ENCODE measurements at regions not wholly inside any gene's neighbourhood (a gene's known extent, or its start where the extent isn't known, plus 50 kb on each side); places are given as distances from the start of the nearest gene placed in this dataset.

- no peaks in the 10 kb centered on the region for H3K4me1 ChIP-seq (ENCODE audit: control insufficient read depth, insufficient read depth, low read length, unreplicated experiment)
- no peaks in the 10 kb centered on the region for H3K27me3 ChIP-seq (ENCODE audit: insufficient read depth, low read length)
- H3K4me3 ChIP-seq (ENCODE audit: low read depth, low read length), result no peak overlapping the region
- H3K27ac ChIP-seq (ENCODE audit: low read depth, low read length), result no peak overlapping the region
- H2AFZ ChIP-seq (ENCODE audit: low read length, unreplicated experiment), result no peak overlapping the region
- H3K79me2 ChIP-seq (ENCODE audit: control insufficient read depth, insufficient read depth, low read length, unreplicated experiment), result no peaks in the 10 kb centered on the region
- no peaks in the 10 kb centered on the region for H3K36me3 ChIP-seq (ENCODE audit: insufficient read depth, low read length)
Observed at GRCh38 chr20:57034001-57034400, 232.4 kb downstream of the BMP7 start.

DNA sequence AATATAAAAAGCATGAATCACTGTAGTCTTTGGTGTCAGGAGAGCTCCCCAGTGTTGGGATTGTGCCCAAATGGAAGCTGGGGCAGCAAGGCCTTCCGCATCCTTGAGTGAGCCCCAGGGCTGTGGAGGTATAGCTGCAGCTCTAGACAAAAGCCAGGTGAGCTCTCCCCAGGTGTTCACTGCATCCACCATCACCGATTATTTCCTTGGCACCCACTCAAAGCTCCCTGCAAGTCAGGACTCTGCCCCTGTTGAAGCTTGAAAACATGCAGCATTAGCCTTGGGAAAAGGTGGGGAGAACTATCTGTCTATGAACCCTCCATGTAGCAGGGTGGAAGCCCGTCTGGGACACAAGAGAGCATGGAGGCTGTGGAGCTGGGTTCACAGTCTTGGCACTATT, 228.8 kb downstream of the BMP7 start:
- H3K4me3 ChIP-seq (ENCODE audit: low read depth, low read length), result no peak overlapping the region
- no peaks in the 10 kb centered on the region for H3K27me3 ChIP-seq (ENCODE audit: insufficient read depth, low read length)
- H2AFZ ChIP-seq (ENCODE audit: low read length, unreplicated experiment), result no peak overlapping the region

GRCh38 chr20:57038608-57039440, 227.6 kb downstream of the BMP7 start:
- H3K79me2 ChIP-seq (ENCODE audit: control insufficient read depth, insufficient read depth, low read length, unreplicated experiment), result no peaks in the 10 kb centered on the region
- no peak overlapping the region for H3K4me3 ChIP-seq (ENCODE audit: low read depth, low read length)

More for the DNA sequence above, 228.8 kb downstream of the BMP7 start:
- no peaks in the 10 kb centered on the region for H3K79me2 ChIP-seq (ENCODE audit: control insufficient read depth, insufficient read depth, low read length, unreplicated experiment)
- no peak overlapping the region for H3K27ac ChIP-seq (ENCODE audit: low read depth, low read length)
- H3K4me1 ChIP-seq (ENCODE audit: control insufficient read depth, insufficient read depth, low read length, unreplicated experiment), result no peaks in the 10 kb centered on the region
- no peaks in the 10 kb centered on the region for H3K36me3 ChIP-seq (ENCODE audit: insufficient read depth, low read length)

GRCh38 chr20:57040466-57040865, 226.0 kb downstream of the BMP7 start:
- Histone ChIP-seq H3K27ac (ENCODE audit: low read depth, low read length) (no peak overlapping the region), H2AFZ (ENCODE audit: low read length, unreplicated experiment) (no peak overlapping the region), H3K79me2 (ENCODE audit: control insufficient read depth, insufficient read depth, low read length, unreplicated experiment) (no peaks in the 10 kb centered on the region), H3K4me1 (ENCODE audit: control insufficient read depth, insufficient read depth, low read length, unreplicated experiment) (no peaks in the 10 kb centered on the region), H3K36me3 (ENCODE audit: insufficient read depth, low read length) (no peaks in the 10 kb centered on the region), H3K27me3 (ENCODE audit: insufficient read depth, low read length) (no peaks in the 10 kb centered on the region; the same call in 1 of the 2 replicates), H3K4me3 (ENCODE audit: low read depth, low read length) (no peak overlapping the region)

More at GRCh38 chr20:57038608-57039440, 227.6 kb downstream of the BMP7 start:
- H3K4me1 ChIP-seq (ENCODE audit: control insufficient read depth, insufficient read depth, low read length, unreplicated experiment), result no peaks in the 10 kb centered on the region
- H3K27ac ChIP-seq (ENCODE audit: low read depth, low read length), result no peak overlapping the region
- no peak overlapping the region for H2AFZ ChIP-seq (ENCODE audit: low read length, unreplicated experiment)
- H3K27me3 ChIP-seq (ENCODE audit: insufficient read depth, low read length), result no peaks in the 10 kb centered on the region; the same call in 1 of the 2 replicates
- no peaks in the 10 kb centered on the region for H3K36me3 ChIP-seq (ENCODE audit: insufficient read depth, low read length)

GRCh38 chr20:57040924-57041323, 225.5 kb downstream of the BMP7 start:
- Histone ChIP-seq H2AFZ (ENCODE audit: low read length, unreplicated experiment) (no peak overlapping the region), H3K36me3 (ENCODE audit: insufficient read depth, low read length) (no peaks in the 10 kb centered on the region), H3K4me1 (ENCODE audit: control insufficient read depth, insufficient read depth, low read length, unreplicated experiment) (no peaks in the 10 kb centered on the region), H3K79me2 (ENCODE audit: control insufficient read depth, insufficient read depth, low read length, unreplicated experiment) (no peaks in the 10 kb centered on the region), H3K4me3 (ENCODE audit: low read depth, low read length) (no peak overlapping the region), H3K27ac (ENCODE audit: low read depth, low read length) (no peak overlapping the region), H3K27me3 (ENCODE audit: insufficient read depth, low read length) (no peaks in the 10 kb centered on the region; the same call in 1 of the 2 replicates)

DNA sequence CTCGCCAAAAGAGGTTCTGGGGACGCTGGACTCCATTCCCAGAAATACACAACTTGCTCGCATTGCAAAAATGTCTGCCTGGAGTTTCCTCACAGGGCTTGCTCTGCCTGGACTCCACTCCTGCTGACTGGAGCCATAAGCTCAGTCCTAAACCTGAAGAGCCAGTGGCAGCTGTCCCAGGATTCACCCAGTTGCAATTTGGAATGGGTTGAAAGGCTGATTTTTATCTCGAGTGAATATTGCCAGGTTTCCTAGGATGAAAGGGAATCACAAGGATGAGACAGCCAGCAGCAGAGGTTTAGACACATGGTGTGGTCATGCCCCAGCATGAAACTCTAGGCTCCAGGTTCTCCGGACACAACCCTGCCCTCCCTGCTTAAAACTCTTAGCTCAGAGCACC, 223.3 kb downstream of the BMP7 start:
- no peak overlapping the region for H3K4me3 ChIP-seq (ENCODE audit: low read depth, low read length)
- H3K36me3 ChIP-seq (ENCODE audit: insufficient read depth, low read length), result no peaks in the 10 kb centered on the region
- no peaks in the 10 kb centered on the region for H3K79me2 ChIP-seq (ENCODE audit: control insufficient read depth, insufficient read depth, low read length, unreplicated experiment)
- no peak overlapping the region for H3K27ac ChIP-seq (ENCODE audit: low read depth, low read length)
- H3K4me1 ChIP-seq (ENCODE audit: control insufficient read depth, insufficient read depth, low read length, unreplicated experiment), result no peaks in the 10 kb centered on the region
- H3K27me3 ChIP-seq (ENCODE audit: insufficient read depth, low read length), result no peaks in the 10 kb centered on the region; the same call in 1 of the 2 replicates
- no peak overlapping the region for H2AFZ ChIP-seq (ENCODE audit: low read length, unreplicated experiment)

GRCh38 chr20:57043669-57044268, 222.7 kb downstream of the BMP7 start:
- H3K27ac ChIP-seq (ENCODE audit: low read depth, low read length), result no peak overlapping the region
- no peaks in the 10 kb centered on the region for H3K36me3 ChIP-seq (ENCODE audit: insufficient read depth, low read length)
- H3K4me3 ChIP-seq (ENCODE audit: low read depth, low read length), result no peak overlapping the region
- H3K79me2 ChIP-seq (ENCODE audit: control insufficient read depth, insufficient read depth, low read length, unreplicated experiment), result no peaks in the 10 kb centered on the region
- H2AFZ ChIP-seq (ENCODE audit: low read length, unreplicated experiment), result no peak overlapping the region
- H3K27me3 ChIP-seq (ENCODE audit: insufficient read depth, low read length), result no peaks in the 10 kb centered on the region; the same call in 1 of the 2 replicates
- no peaks in the 10 kb centered on the region for H3K4me1 ChIP-seq (ENCODE audit: control insufficient read depth, insufficient read depth, low read length, unreplicated experiment)

DNA sequence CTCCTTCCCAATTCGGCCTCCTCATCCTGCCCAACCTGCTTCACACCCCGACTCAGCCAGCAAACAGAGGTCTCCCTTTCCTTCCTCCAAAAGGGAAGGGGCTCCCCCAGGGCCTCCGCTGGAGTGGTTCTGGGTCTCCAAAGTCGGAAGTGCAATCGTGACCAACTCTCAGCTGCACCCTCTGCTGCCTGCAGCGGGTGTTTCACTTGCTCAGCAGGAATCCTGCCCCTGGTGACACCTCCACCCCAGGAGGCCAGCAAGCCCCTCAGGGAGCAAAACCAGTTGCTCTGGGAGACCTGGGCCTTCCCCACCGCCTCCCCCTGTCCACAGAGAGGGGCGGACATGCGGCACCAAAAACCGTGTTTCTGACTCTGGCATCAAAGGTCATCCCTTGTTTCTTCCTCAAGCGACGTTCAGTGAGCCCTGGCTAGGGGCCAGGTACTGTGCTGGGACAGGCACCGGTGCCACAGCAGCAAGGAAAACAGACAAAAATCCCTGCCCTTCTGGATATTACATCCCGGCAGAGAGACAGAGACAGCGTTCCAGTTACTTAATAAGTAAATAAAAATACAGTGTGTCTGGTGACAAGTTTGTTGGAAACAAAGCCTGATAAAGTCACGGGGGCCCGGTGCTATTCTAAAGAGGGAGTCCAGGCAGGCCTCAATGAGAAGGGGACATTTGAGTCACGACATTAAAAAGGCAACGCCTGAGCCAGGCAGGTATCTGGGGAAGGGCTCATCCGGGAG, 219.0 kb downstream of the BMP7 start:
- H3K27me3 ChIP-seq (ENCODE audit: insufficient read depth, low read length), result no peaks in the 10 kb centered on the region; the same call in 1 of the 2 replicates
- no peak overlapping the region for H3K4me3 ChIP-seq (ENCODE audit: low read depth, low read length)
- H3K79me2 ChIP-seq (ENCODE audit: control insufficient read depth, insufficient read depth, low read length, unreplicated experiment), result no peaks in the 10 kb centered on the region
- no peaks in the 10 kb centered on the region for H3K36me3 ChIP-seq (ENCODE audit: insufficient read depth, low read length)
- H2AFZ ChIP-seq (ENCODE audit: low read length, unreplicated experiment), result no peak overlapping the region
- no peak overlapping the region for H3K27ac ChIP-seq (ENCODE audit: low read depth, low read length)
- no peaks in the 10 kb centered on the region for H3K4me1 ChIP-seq (ENCODE audit: control insufficient read depth, insufficient read depth, low read length, unreplicated experiment)

- H2AFZ ChIP-seq (ENCODE audit: low read length, unreplicated experiment), result no peak overlapping the region
- no peak overlapping the region for H3K27ac ChIP-seq (ENCODE audit: low read depth, low read length)
- H3K4me1 ChIP-seq (ENCODE audit: control insufficient read depth, insufficient read depth, low read length, unreplicated experiment), result no peaks in the 10 kb centered on the region
- no peaks in the 10 kb centered on the region for H3K36me3 ChIP-seq (ENCODE audit: insufficient read depth, low read length)
- H3K4me3 ChIP-seq (ENCODE audit: low read depth, low read length), result no peak overlapping the region
- no peaks in the 10 kb centered on the region; the same call in 1 of the 2 replicates for H3K27me3 ChIP-seq (ENCODE audit: insufficient read depth, low read length)
- no peaks in the 10 kb centered on the region for H3K79me2 ChIP-seq (ENCODE audit: control insufficient read depth, insufficient read depth, low read length, unreplicated experiment)
Observed at GRCh38 chr20:57048027-57048869, 218.2 kb downstream of the BMP7 start.

GRCh38 chr20:57049296-57049695, 217.1 kb downstream of the BMP7 start:
- Histone ChIP-seq H3K4me3 (ENCODE audit: low read depth, low read length) (no peak overlapping the region), H3K36me3 (ENCODE audit: insufficient read depth, low read length) (no peaks in the 10 kb centered on the region), H3K4me1 (ENCODE audit: control insufficient read depth, insufficient read depth, low read length, unreplicated experiment) (no peaks in the 10 kb centered on the region), H3K27ac (ENCODE audit: low read depth, low read length) (no peak overlapping the region), H3K27me3 (ENCODE audit: insufficient read depth, low read length) (no peaks in the 10 kb centered on the region), H3K79me2 (ENCODE audit: control insufficient read depth, insufficient read depth, low read length, unreplicated experiment) (no peaks in the 10 kb centered on the region), H2AFZ (ENCODE audit: low read length, unreplicated experiment) (no peak overlapping the region)

Data from ACC112 (cell line).